CMK (cell line): ENCODE measurements at regions not wholly inside any gene's neighbourhood (a gene's known extent, or its start where the extent isn't known, plus 50 kb on each side); places are given as distances from the start of the nearest gene placed in this dataset.

ENCODE experiments used
- DNase-seq: peaks from one replicate; pipeline ENCODE4 v3.0.0-alpha.2; 2010; ENCODE audit warnings: low read depth

GRCh38 chr7:24199978-24200377, 84.0 kb upstream of the NPY start:
- no peak for DNase-seq

DNA sequence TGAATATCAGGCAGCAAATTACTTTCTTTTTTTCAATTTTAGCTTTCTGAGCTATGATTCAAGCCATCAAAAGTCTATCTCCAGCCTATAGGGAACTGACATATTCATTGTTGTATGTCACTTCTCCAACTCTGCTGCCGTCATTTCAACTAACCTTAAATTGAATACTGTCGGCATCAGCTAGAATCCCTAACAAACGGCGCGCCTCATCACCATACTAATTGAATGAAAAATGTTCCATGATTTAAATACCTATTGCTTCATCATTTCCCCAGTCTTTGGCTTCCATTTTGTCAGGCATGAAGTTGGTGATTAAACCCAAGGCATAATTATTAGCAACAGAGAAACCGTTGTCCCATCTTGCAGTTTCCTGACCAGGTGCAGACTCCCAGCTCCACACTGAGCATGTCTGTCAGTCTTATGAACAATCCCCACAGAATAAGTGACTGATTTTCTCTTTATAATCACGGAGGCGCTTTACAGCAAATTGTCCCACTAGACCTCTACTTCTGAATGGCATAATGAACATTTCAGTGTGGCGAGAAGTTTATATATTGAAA, 83.5 kb upstream of the NPY start:
- DNase-seq = no peak

GRCh38 chr7:24201226-24201625, 82.8 kb upstream of the NPY start:
- DNase-seq = no peak

DNA sequence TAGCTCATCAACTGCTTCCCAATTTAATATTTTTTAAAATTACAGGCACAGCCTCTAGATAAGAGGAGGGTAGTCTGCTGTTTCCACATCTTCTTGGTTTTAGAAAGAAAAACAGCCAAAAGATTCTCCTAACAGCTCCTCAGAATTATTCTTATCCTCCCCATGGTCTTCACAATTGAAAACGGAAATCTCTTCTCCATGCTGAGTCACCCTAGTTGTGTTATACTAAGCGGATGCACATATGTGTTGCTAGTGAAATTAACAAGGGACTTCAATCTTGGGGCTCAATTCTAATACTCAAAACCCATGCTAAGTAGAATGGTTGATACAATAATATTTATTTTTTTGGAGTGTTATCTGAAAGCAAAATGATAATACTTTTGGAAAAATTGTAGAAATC, 71.9 kb upstream of the NPY start:
- DNase-seq = no peak

- DNase-seq = no peak
These were observed 70.7 kb upstream of the NPY start for GRCh38 chr7:24213311-24213710.

DNA sequence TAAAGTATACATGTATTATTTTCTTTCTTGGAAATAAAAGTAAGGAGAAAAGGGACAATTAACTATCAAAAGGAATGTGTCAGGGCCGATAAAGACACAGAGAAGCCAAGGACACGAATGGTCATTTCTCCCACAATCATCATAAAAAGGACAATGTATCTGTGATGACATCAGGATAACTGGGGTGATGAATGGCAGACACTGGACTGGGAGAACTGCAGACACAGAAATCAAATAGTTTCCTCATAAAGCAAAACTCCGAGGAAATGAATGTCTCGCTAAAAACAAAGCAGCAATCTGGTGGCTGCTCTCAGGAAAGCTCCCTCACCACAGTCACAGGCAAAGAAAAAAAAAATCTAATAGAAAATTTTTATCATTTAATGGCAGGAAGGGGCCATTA, 69.3 kb upstream of the NPY start:
- no peak for DNase-seq

GRCh38 chr7:24216576-24217125, 67.3 kb upstream of the NPY start:
- no peak for DNase-seq

- DNase-seq = no peak
These were observed 62.5 kb upstream of the NPY start for GRCh38 chr7:24221500-24221899.

- no peak for DNase-seq
These were observed 56.9 kb upstream of the NPY start for GRCh38 chr7:24227068-24227467.

DNA sequence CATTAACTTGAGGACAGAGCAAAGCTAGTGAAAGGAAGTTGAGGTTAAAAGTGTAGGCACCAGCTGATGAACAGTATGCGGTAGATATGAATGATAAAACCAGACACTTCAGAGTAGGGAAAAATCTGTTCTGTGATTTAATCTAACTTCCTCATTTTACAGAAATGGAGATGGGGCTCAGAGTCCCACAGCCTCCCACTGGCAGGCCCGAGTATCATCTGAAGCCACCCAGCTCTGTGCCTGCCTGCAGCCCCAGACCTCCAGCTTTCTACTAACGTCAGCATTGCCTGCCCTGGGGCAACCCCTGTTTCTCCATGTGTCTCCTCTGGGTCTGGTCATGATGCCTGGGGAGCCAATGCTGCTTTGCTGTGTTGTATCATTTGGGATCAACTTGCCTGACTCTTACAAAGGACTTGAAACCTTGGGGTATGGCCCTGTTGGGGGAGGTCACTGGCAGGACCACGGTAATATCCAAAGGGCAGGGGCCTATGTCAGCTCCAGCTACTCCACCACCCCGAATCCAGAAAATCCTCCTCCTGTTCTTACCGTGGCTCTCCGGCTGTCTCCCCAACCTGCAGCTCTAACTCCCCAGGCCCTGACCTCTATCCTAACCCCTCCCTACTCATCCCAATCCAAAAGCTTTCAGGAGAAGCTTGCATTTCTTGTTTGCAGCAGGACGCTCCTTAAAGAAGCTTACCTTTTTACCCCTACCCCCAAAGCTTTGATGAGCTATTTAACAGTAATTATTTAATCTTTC, 56.2 kb upstream of the NPY start:
- no peak for DNase-seq

DNA sequence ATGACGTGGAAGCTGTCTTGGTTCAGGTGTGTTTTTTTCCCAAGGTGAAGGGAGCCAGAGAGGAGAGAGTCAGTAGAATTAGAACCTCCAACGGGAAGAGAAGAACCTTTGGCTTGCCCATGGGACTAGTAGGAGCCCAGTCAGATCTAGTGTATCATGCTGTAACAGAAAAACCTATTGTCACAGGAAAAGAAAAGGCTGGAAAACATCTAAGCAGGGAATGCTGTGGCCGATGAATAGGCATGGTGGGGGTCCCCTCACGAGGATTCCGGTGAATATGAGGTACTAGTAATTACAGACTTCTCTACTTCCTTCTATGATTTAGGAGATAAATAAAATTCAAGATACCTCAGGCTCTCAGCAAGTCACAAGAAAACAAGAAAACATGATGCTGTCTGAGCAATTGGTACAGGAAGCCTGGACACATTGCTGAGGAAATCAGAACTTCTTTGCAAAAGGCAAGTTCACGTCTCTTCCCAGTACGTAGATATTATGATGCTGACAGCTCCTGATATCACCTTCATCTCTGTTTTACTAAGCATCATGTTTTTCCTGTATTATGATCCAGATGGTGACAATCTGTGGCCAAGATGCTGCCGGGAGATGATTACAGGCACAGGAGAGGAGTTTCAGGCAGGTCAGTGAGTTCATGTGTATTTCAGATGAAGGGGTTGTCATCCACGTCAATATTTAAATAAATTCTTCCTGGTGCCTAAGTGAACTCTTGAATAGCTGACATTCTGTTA, 54.3 kb upstream of the NPY start:
- DNase-seq = no peak

DNA sequence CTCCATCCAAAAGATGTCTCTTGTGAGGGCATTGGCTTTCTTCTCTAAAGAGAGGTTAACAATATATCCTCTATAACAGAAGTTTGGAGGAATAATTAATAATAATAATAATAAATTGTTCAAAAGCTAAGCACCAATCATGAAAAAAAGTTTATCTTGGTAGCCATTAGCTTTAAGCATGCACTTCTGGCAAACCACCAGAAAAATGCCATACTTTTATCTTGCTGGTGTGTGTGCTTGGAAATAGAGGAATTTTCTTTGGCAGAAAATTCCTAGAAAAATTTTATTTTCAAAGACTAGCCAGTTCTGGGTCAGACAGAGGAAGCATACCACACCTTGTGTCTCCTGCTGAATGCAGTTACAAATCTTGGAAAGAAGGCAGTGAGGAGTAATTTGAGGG, 52.5 kb upstream of the NPY start:
- no peak for DNase-seq

DNA sequence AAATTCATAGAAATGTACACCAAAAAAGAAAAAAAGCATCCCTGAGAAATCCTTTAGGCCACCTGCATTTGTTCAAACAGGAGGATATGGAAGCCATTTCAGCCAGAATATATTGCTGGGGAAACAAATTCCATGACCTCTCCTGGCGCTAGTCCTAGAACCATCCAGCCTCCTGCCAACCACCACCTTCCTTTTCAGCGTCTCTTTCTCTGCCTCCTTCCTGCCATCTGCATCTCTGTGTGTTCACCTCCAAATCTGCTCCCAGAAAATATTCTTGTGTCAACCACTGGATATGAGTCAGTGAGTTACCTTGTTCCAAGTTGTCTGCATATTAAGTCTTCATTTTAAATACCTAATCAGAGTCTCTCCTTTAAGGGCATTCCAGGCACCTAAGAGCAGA, 50.6 kb upstream of the NPY start:
- no peak for DNase-seq
